Neural cell (in vitro differentiated cells): ENCODE measurements at regions not wholly inside any gene's neighbourhood (a gene's known extent, or its start where the extent isn't known, plus 50 kb on each side); places are given as distances from the start of the nearest gene placed in this dataset.

Experiments used
- H2AFZ ChIP-seq: fragments of 200-600, 300-800 bp; sonication (generic), shearing (Covaris generic); 2 replicates; pipeline ENCODE4 v1.6.0; 2014; ENCODE audit warnings: low read depth, mild to moderate bottlenecking, antibody characterized with exemption, low read length, moderate library complexity
- H3F3A ChIP-seq: fragments of 200-600 bp; shearing (Covaris generic); 2 replicates; pipeline ENCODE4 v1.6.1; 2016; ENCODE audit warnings: mild to moderate bottlenecking, moderate library complexity, mixed read lengths, antibody characterized with exemption, low read length; ENCODE audit not compliant: insufficient read depth, poor library complexity, severe bottlenecking
- H3K27ac ChIP-seq: fragments of 200-600, 300-800 bp; sonication (generic), shearing (Covaris generic); 2 replicates; pipeline ENCODE4 v1.5.1; 2014; ENCODE audit warnings: mild to moderate bottlenecking, low read length, moderate library complexity
- H3K27me3 ChIP-seq: fragments of 300-800, 200-600 bp; sonication (generic), shearing (Covaris generic); 2 replicates; pipeline ENCODE4 v1.6.0; 2014; ENCODE audit warnings: mild to moderate bottlenecking, low read depth, low read length, moderate library complexity; ENCODE audit not compliant: insufficient read depth
- H3K36me3 ChIP-seq: fragments of 300-800, 200-600 bp; sonication (generic), shearing (Covaris generic); 2 replicates; pipeline ENCODE4 v1.5.1; 2014; ENCODE audit warnings: mild to moderate bottlenecking, antibody characterized with exemption, low read length, moderate library complexity; ENCODE audit not compliant: insufficient read depth
- H3K4me2 ChIP-seq: fragments of 300-800, 200-600 bp; sonication (generic), shearing (Covaris generic); 2 replicates; pipeline ENCODE4 v1.6.0; 2014; ENCODE audit warnings: mild to moderate bottlenecking, low read length
- H3K4me3 ChIP-seq: fragments of 300-800, 200-600 bp; sonication (generic), shearing (Covaris generic); 2 replicates; pipeline ENCODE4 v1.5.1; 2014; ENCODE audit warnings: mild to moderate bottlenecking, low read length, moderate library complexity
- H3K79me2 ChIP-seq: fragments of 200-600 bp; shearing (Covaris generic); replicated peaks from 2 replicates; pipeline ENCODE4 v1.6.0; 2014; ENCODE audit warnings: mild to moderate bottlenecking, low read length, moderate library complexity; ENCODE audit not compliant: insufficient read depth
- H3K9ac ChIP-seq: fragments of 300-800, 200-600 bp; sonication (generic), shearing (Covaris generic); 2 replicates; pipeline ENCODE4 v1.6.1; 2016; ENCODE audit warnings: mild to moderate bottlenecking, low read length, mixed read lengths
- H3K9me2 ChIP-seq: fragments of 200-600 bp; shearing (Covaris generic); 2 replicates; pipeline ENCODE4 v1.6.1; 2016; ENCODE audit warnings: mild to moderate bottlenecking, low read length, mixed read lengths; ENCODE audit not compliant: insufficient read depth
- H3K9me3 ChIP-seq: fragments of 200-600, 300-800 bp; sonication (generic), shearing (Covaris generic); 2 replicates; pipeline ENCODE4 v1.6.1; 2016; ENCODE audit warnings: mild to moderate bottlenecking, mixed run types, low read length, moderate library complexity, mixed read lengths
- H4K20me1 ChIP-seq: fragments of 200-600 bp; shearing (Covaris generic); 2 replicates; pipeline ENCODE4 v1.6.1; 2016; ENCODE audit warnings: mild to moderate bottlenecking, mixed run types; ENCODE audit not compliant: insufficient read depth
- EP300 ChIP-seq: fragments of 450-650 bp; conservative IDR thresholded peaks from 2 replicates; pipeline ENCODE4 v1.6.1; 2014; ENCODE audit warnings: antibody characterized with exemption, mild to moderate bottlenecking, moderate library complexity; ENCODE audit not compliant: poor library complexity, severe bottlenecking
- EZH2 ChIP-seq: fragments of 200-600, 300-800 bp; shearing (Covaris generic), sonication (generic); IDR thresholded peaks from 2 replicates; pipeline ENCODE4 v1.6.1; 2014; ENCODE audit warnings: antibody characterized with exemption, low read length, borderline replicate concordance, mild to moderate bottlenecking; ENCODE audit not compliant: insufficient read depth, poor library complexity, severe bottlenecking
- MXI1 ChIP-seq: fragments of 450-650 bp; conservative IDR thresholded peaks from 2 replicates; pipeline ENCODE4 v1.6.1; 2014; ENCODE audit warnings: antibody characterized with exemption, mild to moderate bottlenecking; ENCODE audit not compliant: poor library complexity, severe bottlenecking
- POLR2AphosphoS5 ChIP-seq: IDR thresholded peaks from 2 replicates; pipeline ENCODE4 v1.6.1; 2012
- RAD21 ChIP-seq: fragments of 450-650 bp; conservative IDR thresholded peaks from 2 replicates; pipeline ENCODE4 v1.6.1; 2014; ENCODE audit warnings: antibody characterized with exemption, mild to moderate bottlenecking, moderate library complexity
- SMC3 ChIP-seq: fragments of 450-650 bp; conservative IDR thresholded peaks from 2 replicates; pipeline ENCODE4 v1.6.1; 2014; ENCODE audit warnings: antibody characterized with exemption, mild to moderate bottlenecking, moderate library complexity; ENCODE audit not compliant: poor library complexity
- TAF1 ChIP-seq: IDR thresholded peaks from 2 replicates; pipeline ENCODE4 v1.6.1; 2012; ENCODE audit warnings: low read depth
- TF ChIP-seq, protein P1 (sequence below): fragments of 450-650 bp; IDR thresholded peaks from 2 replicates; pipeline ENCODE4 v1.5.1; 2014; ENCODE audit warnings: antibody characterized with exemption, mild to moderate bottlenecking, moderate library complexity; ENCODE audit not compliant: poor library complexity, severe bottlenecking
- TF ChIP-seq, protein P2 (sequence below): IDR thresholded peaks from 2 replicates; pipeline ENCODE4 v1.6.1; 2012; ENCODE audit warnings: borderline replicate concordance

- TF ChIP-seq, protein P1, sequence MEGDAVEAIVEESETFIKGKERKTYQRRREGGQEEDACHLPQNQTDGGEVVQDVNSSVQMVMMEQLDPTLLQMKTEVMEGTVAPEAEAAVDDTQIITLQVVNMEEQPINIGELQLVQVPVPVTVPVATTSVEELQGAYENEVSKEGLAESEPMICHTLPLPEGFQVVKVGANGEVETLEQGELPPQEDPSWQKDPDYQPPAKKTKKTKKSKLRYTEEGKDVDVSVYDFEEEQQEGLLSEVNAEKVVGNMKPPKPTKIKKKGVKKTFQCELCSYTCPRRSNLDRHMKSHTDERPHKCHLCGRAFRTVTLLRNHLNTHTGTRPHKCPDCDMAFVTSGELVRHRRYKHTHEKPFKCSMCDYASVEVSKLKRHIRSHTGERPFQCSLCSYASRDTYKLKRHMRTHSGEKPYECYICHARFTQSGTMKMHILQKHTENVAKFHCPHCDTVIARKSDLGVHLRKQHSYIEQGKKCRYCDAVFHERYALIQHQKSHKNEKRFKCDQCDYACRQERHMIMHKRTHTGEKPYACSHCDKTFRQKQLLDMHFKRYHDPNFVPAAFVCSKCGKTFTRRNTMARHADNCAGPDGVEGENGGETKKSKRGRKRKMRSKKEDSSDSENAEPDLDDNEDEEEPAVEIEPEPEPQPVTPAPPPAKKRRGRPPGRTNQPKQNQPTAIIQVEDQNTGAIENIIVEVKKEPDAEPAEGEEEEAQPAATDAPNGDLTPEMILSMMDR = no peak
- TF ChIP-seq RAD21 = no peak
These were observed 94.3 kb downstream of the THBS2 start (continued) for GRCh38 chr6:169159331-169159730.

DNA sequence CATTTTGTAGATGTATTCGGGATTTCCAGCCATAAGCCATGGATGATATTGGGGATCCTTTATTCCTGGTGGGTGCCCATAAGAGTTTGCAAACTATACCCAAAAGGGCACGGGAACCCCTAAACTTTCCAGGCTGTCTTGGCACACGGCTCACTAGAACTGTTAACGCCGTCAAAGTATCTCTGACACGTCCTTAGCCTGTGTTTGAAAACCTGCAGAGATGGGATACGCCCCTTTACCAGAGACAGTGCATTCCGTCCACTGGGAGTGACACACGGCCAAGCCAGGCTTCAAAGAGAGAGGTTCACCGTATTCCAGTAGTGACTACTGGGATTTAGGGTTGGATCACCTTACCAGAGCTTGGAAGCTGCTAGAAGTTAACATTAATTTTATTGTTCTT lies 95.0 kb downstream of the THBS2 start:
- Histone ChIP-seq H3F3A (no peaks in the 10 kb centered on the region), H3K9me3 (no peaks in the 10 kb centered on the region), H2AFZ (no peak overlapping the region), H3K27me3 (no peaks in the 10 kb centered on the region), H3K4me3 (no peak overlapping the region), H4K20me1 (no peaks in the 10 kb centered on the region), H3K9me2 (no peaks in the 10 kb centered on the region), H3K36me3 (no peaks in the 10 kb centered on the region), H3K4me2 (no peak overlapping the region), H3K79me2 (no peaks in the 10 kb centered on the region), H3K9ac (no peak overlapping the region), H3K27ac (no peak overlapping the region)
- TF ChIP-seq, protein P1 = no peak
- no peak for TF ChIP-seq RAD21

DNA sequence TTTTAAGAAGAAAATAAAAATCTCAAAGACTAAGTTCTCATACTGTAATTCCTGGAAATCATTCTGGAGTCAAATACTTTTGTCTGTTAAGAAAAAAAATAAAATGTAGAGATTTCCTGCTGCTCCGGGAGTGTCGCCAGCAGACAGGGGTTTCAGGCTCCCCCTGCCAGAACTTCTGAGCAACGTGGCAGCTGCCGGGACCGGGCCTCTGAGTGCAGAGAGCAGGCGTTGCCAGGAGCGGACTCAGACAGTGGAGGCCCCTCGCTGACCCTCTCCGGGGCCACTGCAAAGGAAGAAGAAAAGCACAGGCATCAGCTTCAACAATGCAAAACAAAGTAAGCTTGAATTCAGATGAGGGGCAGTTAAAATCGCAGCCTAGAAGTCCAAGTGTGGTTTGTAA lies 95.5 kb downstream of the THBS2 start:
- Histone ChIP-seq H3K9ac (no peak overlapping the region), H2AFZ (no peak overlapping the region), H3K4me3 (no peak overlapping the region), H4K20me1 (no peaks in the 10 kb centered on the region), H3K27ac (no peak overlapping the region), H3K36me3 (no peaks in the 10 kb centered on the region), H3K79me2 (no peaks in the 10 kb centered on the region), H3K4me2 (no peak overlapping the region), H3K9me3 (no peaks in the 10 kb centered on the region), H3F3A (no peaks in the 10 kb centered on the region), H3K9me2 (no peaks in the 10 kb centered on the region), H3K27me3 (no peaks in the 10 kb centered on the region)
- no peak for TF ChIP-seq EP300
- TF ChIP-seq MXI1 = no peak
- TF ChIP-seq, protein P1 = no peak
- TF ChIP-seq SMC3 = no peak
- no peak for TF ChIP-seq POLR2AphosphoS5
- no peak for TF ChIP-seq EZH2
- TF ChIP-seq, protein P2, sequence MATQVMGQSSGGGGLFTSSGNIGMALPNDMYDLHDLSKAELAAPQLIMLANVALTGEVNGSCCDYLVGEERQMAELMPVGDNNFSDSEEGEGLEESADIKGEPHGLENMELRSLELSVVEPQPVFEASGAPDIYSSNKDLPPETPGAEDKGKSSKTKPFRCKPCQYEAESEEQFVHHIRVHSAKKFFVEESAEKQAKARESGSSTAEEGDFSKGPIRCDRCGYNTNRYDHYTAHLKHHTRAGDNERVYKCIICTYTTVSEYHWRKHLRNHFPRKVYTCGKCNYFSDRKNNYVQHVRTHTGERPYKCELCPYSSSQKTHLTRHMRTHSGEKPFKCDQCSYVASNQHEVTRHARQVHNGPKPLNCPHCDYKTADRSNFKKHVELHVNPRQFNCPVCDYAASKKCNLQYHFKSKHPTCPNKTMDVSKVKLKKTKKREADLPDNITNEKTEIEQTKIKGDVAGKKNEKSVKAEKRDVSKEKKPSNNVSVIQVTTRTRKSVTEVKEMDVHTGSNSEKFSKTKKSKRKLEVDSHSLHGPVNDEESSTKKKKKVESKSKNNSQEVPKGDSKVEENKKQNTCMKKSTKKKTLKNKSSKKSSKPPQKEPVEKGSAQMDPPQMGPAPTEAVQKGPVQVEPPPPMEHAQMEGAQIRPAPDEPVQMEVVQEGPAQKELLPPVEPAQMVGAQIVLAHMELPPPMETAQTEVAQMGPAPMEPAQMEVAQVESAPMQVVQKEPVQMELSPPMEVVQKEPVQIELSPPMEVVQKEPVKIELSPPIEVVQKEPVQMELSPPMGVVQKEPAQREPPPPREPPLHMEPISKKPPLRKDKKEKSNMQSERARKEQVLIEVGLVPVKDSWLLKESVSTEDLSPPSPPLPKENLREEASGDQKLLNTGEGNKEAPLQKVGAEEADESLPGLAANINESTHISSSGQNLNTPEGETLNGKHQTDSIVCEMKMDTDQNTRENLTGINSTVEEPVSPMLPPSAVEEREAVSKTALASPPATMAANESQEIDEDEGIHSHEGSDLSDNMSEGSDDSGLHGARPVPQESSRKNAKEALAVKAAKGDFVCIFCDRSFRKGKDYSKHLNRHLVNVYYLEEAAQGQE = no peak
- TF ChIP-seq TAF1 = no peak
- TF ChIP-seq RAD21 = no peak
